CD4-positive, alpha-beta T cell treated with Interleukin-2 at 100 ng/mL for 4 hours (primary cell): ENCODE measurements at regions not wholly inside any gene's neighbourhood (a gene's known extent, or its start where the extent isn't known, plus 50 kb on each side); places are given as distances from the start of the nearest gene placed in this dataset.
"Not testable (repeated sequence)": the region's sequence is repeated elsewhere in the genome, so short reads cannot be mapped to it uniquely, and the experiment has no call there.

Experiments used
- DNase-seq: peaks from one replicate; pipeline ENCODE4 v3.0.0-alpha.2; 2020; ENCODE audit warnings: low spot score

DNA sequence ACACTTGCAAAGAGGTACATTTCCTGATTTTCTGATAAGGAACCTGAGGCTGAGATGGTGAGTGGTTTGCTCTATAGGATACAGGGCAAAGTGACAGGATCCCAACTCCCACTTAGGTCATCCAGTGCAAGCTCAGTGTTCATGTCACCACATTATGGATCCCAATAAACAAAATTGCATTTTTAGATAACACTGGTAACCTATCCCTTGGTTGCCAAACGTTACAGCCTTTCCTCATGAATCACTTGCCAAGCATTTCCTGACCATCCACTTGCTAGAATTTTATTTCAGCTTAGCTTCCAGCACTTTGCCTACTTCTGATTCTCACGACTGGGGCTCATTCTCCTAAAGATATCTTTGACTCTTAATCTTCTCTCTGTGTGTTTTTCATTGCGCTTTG lies 131.4 kb upstream of the ODAD2 start:
- no peak for DNase-seq

DNA sequence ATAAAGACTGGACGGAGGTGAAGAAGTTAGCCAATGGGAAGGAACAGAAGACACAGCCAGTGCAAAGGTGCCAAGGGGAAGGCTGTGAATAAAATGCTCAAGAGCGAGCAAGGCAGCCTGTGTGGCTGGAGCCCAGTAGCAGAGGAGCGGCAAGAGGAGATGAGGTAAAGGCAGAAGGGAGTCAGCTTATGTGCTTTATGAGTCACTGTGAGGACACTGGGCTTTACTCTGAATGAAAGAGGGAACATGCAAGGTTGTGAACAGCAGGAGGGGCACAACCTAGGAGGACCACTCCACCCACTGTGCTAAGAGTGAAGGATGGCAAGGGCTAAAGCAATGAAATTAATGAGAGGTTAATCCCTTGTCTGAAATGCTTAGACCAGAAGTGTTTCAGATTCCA lies 129.0 kb upstream of the ODAD2 start:
- no peak for DNase-seq

DNA sequence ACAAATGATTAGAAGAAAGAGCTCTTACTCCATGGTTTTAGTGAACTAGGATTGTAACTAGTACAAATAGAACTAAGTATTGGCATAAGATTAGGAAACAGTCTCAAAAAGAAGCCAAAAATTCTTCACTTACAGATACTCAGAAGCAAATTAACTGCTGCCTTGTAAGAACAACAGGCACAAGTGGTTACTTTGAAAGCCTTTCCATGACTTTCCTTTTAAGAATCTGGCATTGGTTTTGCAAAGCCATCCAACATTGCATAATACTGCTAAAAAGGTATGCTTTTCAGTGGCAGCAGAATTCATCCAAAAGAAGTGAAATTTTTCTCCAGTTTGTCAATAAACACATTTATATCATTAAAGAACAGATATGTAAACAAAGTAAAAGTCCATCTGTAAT lies 126.8 kb upstream of the ODAD2 start:
- no peak for DNase-seq

DNA sequence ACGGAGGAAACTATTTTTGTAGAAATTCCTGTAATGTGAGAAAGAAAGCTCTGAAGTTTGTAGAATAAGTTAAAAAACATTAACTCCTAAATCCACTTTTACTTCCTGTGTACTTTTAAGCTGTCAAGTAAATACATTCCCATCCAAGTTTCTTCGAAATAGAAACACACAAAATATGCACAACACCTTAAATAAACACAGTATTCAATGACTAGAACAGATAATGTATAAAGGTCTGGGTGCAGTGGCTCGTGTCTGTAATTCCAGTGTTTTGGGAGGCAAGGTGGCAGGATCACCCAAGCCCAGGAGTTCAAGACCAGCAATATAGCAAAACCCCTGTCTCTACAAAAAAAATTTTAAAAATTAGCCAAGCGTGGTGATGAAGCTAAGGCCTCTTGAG lies 121.9 kb upstream of the ODAD2 start:
- DNase-seq: no peak

DNA sequence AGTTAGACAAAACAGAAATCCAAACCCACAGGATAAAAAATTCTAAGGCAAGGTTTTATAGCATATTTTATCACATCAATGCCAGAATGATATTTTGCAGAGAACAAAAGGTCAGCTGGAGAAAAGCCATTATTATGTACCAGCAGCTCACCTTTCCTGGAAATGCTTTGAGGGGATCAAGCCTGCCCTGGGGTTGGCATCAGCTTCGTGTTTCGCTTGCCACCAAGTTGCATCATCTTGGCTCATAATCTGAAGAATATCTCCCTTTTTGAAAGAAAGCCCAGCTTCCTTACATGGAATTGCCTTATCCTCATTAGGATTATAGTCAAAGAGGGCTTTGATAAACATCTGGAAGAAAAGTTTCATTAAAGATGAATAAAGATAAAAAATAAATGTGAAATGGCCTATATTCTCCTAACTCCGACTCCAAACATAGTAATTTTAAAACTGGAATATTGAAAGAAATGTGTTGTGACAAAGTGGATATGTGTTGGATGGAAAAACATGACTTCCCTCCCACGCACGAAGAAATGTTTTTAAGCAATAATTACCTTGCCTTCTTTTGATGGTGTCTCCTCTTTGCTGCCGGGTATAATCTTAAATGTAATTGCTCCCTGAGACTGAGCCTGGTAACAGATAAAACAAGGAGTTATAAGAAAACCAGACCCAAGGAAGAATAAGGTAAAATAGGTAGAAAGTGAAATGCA lies 121.3 kb upstream of the ODAD2 start:
- DNase-seq: no peak

DNA sequence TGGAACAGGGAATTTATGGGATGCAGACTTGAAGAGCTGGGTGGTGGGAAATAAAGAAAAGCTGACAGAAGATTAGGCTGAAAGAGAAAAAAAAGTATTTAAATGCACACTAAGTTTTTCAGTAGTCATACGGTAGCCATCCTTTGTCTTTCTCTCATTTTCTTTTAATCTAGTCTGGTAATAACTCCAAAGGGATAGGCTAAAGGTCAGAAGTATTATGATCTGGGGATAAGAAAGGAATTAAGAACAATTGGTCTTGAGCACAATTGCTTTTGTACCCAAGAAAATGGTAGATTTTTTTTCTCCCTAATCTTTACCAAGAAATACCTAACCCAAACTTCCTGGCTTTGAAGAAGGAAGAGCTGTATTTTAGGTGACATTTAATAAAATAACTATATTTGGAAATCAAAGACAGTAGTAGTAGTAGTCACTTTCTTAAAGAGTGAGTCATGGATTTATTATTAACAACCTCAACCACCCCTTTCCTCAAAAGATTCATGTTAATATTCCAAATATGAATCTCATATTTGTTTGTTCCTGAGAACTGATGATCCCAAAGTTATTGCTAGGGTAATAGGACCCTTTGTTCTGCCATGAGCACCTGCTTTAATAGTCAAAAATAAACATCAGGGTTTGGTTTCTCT lies 120.2 kb upstream of the ODAD2 start:
- no peak for DNase-seq

DNA sequence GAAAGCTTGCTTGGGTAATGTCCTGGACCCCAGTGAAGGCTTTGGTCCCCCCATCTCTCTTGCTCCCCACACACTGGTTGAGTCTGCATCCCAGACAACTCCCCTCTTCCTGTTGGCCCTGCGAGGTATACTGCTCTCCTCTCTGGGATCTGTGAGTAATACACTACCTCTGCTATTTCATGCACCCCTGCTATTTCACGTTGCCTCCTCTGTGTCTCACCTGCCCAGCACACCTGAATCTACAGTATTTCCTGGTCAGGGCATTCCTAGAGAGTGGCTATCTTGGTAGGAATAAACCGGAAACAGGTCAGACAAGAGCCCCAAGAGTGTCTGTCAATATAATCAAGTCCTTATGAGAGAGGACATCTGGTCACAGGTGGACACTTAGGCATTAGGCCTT lies 114.3 kb upstream of the ODAD2 start:
- DNase-seq: no peak

DNA sequence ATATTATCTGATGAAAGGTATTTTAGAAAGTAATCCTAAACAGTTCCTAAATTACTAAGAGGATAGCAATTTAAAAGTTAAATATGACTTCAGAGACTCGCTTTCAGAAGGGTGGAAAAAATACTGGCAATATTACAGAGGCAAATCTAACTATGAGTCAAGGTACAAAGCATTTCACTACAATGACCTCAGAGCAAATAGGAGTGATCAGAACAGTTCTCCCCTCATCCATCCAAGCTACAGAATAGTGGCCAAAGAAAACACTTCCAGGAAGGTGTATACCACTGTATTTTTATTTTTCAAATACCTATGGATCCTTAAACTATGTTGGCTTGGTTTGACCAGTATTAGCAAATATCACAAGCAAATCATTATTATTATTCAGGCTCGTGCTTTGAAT lies 112.8 kb upstream of the ODAD2 start:
- DNase-seq: no peak

DNA sequence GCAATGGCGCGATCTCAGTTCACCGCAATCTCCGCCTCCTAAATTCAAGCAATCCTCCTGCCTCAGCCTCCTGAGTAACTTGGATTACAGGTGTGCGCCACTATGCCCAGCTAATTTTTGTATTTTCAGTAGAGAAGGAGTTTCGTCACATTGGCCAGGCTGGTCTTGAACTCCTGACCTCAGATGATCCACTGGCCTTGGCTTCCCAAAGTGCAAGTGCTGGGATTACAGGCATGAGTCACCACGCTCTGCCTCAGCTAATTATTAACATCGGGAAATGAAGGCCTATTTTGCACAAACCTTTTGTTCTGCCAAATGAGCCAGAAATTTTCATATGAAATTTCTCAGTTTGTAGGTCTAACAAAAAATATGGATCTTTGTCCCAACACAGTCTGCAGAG lies 106.7 kb upstream of the ODAD2 start:
- DNase-seq: no peak

DNA sequence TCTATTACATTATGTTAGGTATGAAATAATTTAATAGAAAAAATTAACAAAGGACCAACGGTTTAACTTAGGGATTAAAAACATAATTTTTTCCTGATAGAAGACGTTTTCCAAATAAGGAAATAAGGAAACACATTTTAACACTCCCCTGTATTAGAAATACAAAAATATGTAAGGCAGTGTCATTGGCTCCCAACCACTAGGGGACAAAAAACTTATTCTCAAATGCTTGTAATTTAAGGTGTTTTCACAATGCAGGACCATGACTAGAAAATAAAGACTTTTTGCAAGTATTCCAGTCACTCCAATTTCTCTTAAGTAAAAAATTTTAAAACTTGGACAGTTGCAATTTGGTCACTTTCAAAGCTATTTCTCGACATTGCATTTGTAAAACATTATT lies 98.8 kb upstream of the ODAD2 start:
- no peak for DNase-seq

DNA sequence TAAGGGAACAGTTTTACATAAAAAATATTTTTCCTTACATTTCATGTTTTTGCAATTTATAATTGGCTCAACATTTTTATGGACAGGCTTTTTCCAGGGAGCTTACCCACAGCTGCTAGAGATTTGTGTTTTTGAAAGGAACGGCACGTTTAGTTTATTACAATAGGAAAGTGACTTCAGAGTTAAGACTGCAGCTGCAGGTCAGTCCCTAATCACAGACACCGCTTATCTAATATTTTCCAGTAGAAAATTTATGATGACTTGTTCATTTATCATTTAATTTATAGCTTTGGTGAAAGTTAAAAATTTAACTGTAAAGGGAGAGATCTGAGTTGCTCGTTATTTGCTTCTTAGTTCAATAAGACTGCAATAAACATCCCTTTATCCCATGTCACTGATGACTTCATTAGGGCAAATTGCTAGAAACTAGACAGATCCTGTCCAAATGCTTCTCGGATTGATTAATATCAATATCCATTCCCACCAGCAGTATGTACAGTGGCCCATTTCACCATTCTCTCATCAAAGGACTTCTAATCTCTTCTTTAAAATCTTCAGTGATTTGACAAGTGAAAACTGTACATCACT lies 97.0 kb upstream of the ODAD2 start:
- DNase-seq: no peak

DNA sequence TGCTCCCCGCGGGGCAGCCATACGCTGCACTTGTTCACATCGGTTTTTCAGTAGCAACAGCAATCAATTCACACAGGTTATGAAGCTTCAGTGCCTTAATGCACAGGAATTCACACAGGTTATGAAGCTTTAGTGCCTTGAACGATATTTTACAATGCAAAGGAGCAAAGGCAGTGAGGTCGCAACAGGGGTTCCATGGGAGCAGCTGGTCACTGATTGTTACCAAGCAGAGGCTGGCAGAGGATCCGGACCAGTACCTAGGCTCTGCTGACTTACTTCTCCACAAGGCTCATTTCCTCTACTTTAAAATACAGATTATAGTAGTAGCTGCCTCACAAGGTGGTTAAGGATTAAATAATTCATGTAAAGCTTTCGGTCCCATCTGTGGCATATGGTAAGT lies 95.2 kb upstream of the ODAD2 start:
- DNase-seq: no peak

DNA sequence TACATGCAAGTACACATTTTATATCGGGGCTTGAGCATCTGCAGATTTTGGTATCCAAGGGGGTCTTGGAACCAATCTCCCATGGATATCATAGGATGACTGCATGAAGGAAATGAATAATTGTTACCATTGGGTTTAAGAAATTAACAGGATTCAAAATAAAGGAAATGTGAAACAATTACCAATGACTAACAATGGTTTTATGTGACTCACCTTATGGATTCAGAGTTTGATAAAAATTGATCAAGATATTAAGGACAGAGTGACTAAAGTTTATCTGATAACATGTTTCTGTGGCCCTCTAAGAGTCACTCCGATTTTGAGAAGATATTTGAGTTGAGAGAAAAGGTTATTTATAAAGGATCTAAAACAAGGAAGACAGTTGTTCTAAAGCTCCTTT lies 93.0 kb upstream of the ODAD2 start:
- no peak for DNase-seq

DNA sequence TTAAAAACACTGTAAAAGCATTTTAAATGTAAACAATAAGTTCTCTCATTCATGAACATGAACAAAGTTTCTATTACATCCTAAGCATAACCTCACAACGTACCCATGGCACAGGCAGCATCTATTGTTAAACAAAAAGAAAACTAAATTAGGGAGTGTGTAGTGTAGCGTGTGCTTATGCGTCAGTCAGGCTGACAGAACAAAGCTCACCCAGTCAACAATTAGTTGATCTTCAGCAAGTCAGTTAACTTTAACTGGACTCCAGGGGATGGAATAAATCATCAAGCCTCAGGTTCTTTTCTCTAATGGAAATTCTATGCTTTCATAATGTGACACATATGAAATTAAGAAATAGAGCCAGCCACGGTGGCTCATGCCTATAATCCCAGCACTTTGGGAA lies 91.6 kb upstream of the ODAD2 start:
- no peak for DNase-seq

DNA sequence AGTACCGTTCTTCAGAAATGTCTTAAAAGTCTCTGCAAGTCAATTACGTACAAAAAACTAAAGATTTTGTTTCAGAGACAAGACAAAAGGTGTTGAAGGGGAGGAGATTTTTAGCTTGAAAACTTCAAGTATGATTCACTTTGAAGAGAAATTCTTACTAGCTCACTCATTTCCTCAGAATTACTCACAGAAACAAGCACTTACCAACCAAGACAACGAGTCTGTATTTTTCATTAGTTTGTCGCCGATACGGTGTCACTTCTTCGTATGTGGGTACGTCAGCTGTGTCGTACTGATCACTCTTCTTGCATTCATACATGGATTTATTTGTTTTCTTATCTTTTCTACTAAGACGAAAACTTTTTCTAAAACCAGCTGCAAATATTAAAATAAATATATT lies 90.6 kb upstream of the ODAD2 start:
- no peak for DNase-seq

DNA sequence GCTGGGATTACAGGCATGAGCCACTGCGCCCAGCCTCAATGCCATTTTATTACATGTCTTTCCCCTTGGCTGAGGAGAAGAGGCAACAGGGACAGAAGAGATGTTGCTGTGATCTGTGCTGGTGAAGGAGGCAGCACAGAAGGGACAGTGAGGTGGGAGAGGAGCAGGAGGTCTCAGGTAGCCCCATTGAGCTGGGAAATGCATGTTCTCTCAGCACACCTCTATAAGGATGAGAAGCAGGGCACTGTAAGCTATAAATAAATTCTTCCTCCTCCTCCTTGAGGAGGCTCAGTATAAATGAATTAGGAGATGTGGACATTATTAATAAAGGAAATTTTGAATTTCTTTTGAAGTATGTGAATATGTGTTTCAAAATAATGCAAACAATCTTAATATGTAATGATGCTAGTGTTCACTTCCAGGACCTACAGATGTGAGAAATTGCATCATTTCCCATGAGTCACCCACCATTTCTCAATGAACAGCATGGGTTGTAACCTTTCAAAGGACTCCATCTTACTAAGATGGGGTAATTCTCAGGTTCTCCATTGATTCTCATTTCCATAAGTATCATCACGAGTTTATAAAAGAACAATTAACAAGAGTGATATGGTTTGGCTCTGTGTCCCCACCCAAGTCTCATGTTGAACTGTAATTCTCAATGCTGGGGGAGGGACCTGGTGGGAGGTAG lies 88.9 kb upstream of the ODAD2 start:
- DNase-seq: no peak

DNA sequence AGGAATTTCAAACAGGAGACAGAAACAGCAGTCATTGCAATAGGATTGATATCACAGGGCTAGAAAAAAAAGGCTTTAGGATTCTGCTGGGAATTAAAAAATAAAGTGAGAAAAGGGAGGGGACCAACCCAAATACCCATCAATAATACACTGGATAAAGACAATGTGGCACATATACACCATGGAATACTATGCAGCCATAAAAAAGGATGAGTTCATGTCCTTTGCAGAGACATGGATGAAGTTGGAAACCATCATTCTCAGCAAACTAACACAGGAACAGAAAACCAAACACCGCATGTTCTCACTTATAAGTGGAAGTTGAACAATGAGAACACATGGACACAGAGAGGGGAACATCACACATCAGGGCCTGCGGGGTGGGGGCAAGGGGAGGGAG lies 86.9 kb upstream of the ODAD2 start:
- DNase-seq: not testable (repeated sequence)

DNA sequence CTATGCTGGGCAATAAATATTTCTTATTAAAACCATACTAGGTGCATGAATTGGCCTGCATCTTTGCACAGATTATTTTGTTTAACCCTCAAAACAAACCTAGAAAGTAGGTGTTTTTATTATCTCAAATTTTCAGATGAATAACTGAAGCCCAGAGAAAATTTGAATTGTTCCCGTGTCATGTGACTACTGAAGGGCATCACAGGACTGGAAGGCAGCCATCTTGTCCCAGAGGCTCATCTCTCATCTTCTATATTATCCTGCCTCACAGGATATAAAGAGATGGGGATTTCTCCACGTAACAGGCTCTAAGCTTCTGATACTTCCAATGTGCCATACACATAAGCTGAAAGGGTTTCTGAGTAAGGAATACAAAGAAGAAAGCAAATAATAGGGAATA lies 84.0 kb upstream of the ODAD2 start:
- DNase-seq: no peak

DNA sequence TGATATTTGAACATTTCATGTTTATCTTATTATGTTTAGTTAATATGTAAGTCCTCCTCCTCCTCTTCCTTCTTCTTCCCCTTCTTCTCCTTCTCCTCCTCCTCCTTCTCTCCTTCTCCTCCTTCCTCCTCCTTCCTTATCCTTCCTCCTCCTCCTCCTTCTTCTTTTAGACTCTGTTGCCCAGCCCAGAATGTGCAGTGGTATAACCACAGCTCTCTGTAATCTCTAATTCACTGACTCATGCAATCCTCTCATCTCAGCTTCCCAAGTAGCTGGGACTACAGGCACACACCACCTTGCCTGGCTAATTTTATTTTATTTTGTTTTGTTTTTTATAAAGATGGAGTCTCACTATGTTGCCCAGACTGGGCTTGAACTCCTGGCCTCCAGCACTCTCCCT lies 83.4 kb upstream of the ODAD2 start:
- no peak for DNase-seq

DNA sequence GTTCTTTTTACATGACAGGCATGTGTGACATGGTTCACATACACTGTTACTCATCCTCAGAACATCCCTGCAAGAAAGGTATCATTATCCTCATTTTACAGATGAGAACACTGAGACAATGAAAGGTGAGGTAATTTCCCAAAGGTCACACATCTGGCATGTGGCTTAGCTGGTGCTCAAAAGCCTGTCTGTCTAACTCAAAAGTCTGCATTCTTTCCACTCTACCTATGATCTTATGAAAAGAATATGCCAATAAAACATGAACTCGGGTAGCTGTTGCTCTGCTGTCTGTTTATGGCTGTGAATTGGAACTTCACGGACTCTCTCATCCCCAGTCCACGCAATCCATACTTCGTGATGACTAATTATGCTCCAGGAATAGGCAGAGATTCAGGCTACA lies 79.0 kb upstream of the ODAD2 start:
- DNase-seq: no peak

DNA sequence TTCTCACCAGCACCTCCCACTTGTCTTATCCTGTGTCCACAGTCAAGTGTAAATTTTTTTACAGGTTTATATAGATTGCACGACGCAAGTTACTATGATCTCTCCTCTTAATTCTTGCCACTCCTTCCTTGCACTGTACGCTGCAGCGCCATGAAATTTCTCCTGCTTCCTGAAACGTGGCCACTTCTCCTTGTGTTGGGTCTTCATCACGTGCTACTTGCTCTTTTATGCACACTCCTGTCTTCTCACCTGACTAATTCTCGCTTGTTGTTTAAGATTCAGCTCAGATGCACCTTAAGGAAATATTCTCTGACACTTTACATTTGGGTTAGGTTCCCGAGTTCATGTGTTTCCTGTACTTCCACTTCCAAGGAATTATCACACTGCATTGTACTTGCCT lies 76.5 kb upstream of the ODAD2 start:
- DNase-seq: no peak

DNA sequence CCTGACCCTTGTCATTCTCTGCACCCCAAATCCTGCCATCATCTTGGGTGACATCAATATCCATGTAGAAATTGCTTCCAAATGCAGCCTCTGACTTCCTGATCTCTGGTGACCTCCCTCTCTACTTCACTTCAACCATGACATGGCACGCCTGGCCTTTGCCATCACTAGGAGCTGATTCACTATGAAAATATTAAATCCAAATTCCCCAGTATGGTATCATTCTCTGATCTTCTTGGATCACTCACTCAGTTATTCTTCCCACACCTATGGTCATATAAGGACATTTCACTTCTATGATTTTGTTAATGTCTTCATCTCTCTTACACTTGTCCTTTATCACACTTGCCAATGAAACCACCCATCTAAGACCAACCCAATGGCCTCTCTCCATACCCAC lies 73.7 kb upstream of the ODAD2 start:
- DNase-seq: no peak

DNA sequence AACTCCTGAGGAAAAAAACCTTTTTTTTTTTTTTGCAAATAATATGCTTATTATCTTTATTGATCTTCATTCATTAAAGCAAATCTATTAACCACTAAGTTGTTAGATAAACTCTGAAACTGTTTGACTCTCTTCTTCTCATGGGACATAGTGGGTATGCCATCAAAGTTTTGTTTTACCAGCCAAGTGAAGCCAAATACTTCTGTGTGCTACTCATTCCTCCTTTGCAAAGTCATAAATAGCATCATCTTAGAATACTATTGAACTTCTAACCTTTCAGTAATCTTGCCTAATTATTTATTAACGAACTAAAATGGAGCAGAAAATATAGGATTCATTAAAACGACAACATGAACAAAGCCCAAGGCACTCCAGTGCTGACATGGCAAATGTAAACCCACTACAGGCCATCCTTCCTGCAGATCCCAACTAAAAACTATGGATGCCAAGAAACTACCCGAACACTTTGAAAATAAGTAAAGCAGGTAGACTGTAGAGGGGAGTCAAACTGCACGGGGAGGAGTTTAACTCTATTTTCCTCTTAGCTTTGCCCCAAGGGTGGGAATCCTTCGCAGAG lies 61.2 kb upstream of the ODAD2 start:
- no peak for DNase-seq
